ENCODE measurements at regions not wholly inside any gene's neighbourhood (a gene's known extent, or its start where the extent isn't known, plus 50 kb on each side); places are given as distances from the start of the nearest gene placed in this dataset.

- in situ Hi-C loops (cut with MboI; ENCODE audit: low sequenced_read_pairs): loop anchor here (25.0 kb wide), 1 partner anchor 673 kb away; no protein-coding TSS in a partner anchor
These were observed 54.4 kb upstream of the SEPTIN5 start for GRCh38 chr22:19659805-19660345.

DNA sequence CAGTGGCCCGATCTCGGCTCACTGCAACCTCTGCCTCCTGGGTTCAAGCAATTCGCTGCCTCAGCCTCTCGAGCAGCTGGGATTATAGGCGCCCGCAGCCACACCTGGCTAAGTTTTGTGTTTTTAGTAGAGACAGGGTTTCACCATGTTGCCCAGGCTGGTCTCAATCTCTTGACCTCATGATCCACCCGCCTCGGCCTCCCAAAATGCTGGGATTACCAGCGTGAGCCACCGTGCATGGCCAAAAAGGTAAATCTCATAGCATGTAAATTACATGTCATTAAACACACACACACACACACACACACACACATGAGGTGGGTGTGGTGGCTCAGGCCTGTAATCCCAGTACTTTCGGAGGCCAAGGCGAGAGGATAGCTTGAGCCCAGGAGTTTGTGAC lies 53.7 kb upstream of the SEPTIN5 start:
- in situ Hi-C loops (cut with MboI; ENCODE audit: low sequenced_read_pairs): loop anchor here (25.0 kb wide), 1 partner anchor 673 kb away; no protein-coding TSS in a partner anchor

DNA sequence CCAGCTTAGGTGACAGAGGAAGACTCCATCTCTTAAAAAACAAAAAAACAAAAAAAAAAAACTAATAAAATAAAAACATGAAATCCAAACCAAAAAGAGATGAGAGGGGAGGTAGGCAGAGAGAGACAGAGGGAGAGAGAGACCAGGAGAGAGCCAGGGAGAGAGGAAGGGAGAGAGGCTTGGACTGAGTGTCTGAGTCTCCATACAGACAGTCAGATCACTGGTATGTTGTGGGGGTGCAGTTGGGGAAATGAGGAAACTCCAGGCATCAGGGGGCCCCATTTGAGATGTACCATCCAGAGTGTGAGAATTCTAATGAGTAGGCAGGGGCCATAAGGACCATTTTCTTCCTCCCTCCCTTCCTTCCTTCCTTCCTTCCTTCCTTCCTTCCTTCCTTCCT lies 53.1 kb upstream of the SEPTIN5 start:
- in situ Hi-C loops (cut with MboI; ENCODE audit: low sequenced_read_pairs): loop anchor here (25.0 kb wide), 1 partner anchor 674 kb away; no protein-coding TSS in a partner anchor

DNA sequence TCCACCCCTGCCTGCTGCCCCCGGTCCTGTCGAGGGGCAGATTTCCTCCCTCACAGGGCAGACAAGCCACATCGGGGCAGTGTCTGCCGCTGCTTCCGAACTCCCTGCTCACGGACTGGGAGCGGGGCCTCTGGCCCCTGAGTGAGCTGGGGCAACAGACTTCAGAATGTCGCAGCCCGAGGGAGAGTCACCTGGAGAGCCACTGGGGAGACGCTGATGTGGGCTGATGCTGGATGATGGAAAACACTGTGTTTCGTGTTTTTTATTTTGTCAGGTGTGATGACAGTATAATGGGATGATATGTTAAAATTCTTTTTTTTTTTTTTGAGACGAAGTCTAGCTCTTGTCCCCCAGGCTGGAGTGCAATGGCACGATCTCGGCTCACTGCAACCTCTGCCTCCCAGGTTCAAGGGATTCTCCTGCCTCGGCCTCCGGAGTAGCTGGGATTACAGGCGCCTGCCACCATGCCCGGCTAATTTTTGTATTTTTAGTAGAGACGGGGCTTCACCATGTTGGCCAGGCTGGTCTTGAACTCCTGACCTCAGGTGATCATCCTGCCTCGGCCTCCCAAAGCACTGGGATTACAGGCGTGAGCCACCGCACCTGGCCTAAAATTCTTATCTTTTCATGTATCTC lies 52.1 kb upstream of the SEPTIN5 start:
- in situ Hi-C loops (cut with MboI; ENCODE audit: low sequenced_read_pairs): loop anchor here (25.0 kb wide), 1 partner anchor 675 kb away; no protein-coding TSS in a partner anchor

- in situ Hi-C loops (cut with MboI; ENCODE audit: low sequenced_read_pairs): loop anchor here (25.0 kb wide), 1 partner anchor 676 kb away; no protein-coding TSS in a partner anchor
These were observed 51.0 kb upstream of the SEPTIN5 start for GRCh38 chr22:19663286-19663815.

DNA sequence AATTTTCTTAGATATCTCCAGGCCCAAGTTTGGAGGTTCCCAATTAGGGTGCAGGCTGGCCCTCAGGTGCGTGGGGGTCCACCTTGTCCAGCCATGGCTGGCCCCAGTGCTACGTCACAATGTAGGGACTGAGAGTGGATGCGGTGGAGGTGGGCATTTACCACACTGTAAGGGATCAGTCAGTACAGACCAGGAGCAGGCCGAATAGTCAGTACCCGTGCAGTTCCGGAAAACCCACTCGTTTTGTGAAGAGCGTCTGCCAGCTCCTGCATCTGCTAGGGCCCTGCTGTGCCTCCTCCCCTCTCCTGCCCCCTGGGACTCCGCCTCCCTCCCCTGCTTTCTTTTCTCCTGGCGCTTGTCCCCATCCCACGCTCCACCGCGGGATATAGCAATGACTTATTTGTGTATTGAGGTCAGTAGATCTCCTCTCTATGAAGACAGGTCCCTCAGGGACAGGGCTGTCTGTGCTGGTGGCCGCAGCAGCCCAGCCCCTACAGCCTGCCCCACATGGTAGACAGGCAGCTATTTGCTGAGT lies 50.4 kb upstream of the SEPTIN5 start:
- in situ Hi-C loops (cut with MboI; ENCODE audit: low sequenced_read_pairs): loop anchor here (25.0 kb wide), 1 partner anchor 677 kb away; no protein-coding TSS in a partner anchor

DNA sequence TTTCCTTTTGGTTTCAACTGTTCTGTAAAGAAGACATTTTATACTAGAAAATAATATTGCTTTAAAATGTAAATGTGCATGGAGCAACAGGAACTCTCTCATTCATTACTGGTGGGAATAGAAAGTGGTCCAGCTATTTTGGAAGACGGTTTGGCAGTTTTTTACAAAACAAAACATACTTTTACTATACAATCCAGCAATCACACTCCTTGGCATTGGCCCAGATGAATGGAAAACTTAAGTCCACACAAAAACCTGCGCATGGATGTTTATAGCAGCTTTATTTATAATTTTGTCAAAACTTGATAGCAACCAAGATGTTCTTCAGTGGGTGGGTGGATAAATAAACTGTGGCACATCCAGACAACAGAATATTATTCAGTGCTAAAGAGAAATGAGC lies 49.9 kb upstream of the SEPTIN5 start:
- in situ Hi-C loops (cut with MboI; ENCODE audit: low sequenced_read_pairs): loop anchor here (25.0 kb wide), 1 partner anchor 677 kb away; no protein-coding TSS in a partner anchor
